Activated T-helper 17 cell treated with anti-CD3 and anti-CD28 coated beads, Interleukin-2, amount 50 U/mL, for 72 hours (primary cell): ENCODE measurements at regions not wholly inside any gene's neighbourhood (a gene's known extent, or its start where the extent isn't known, plus 50 kb on each side); places are given as distances from the start of the nearest gene placed in this dataset.
"Not testable (repeated sequence)": the region's sequence is repeated elsewhere in the genome, so short reads cannot be mapped to it uniquely, and the experiment has no call there.

ENCODE experiments used
- ATAC-seq: fragments of 150-1000 bp; cut with Tn5 transposase; replicated peaks from 2 replicates; pipeline ENCODE4 v1.10.0; 2021; ENCODE audit warnings: mild to moderate bottlenecking, moderate library complexity
- H3K27ac Mint-ChIP-seq: one replicate; pipeline ENCODE4 v1.8.0; 2022; ENCODE audit warnings: mixed read lengths
- H3K27me3 Mint-ChIP-seq: one replicate; pipeline ENCODE4 v1.8.0; 2022; ENCODE audit warnings: mixed read lengths
- H3K36me3 Mint-ChIP-seq: one replicate; pipeline ENCODE4 v1.8.0; 2022; ENCODE audit warnings: low read depth, mild to moderate bottlenecking, mixed read lengths
- H3K4me1 Mint-ChIP-seq: one replicate; pipeline ENCODE4 v1.8.0; 2022; ENCODE audit warnings: mixed read lengths
- H3K4me3 Mint-ChIP-seq: one replicate; pipeline ENCODE4 v1.8.0; 2022; ENCODE audit warnings: mild to moderate bottlenecking, mixed read lengths
- H3K9me3 Mint-ChIP-seq: one replicate; pipeline ENCODE4 v1.8.0; 2022; ENCODE audit warnings: mixed read lengths

DNA sequence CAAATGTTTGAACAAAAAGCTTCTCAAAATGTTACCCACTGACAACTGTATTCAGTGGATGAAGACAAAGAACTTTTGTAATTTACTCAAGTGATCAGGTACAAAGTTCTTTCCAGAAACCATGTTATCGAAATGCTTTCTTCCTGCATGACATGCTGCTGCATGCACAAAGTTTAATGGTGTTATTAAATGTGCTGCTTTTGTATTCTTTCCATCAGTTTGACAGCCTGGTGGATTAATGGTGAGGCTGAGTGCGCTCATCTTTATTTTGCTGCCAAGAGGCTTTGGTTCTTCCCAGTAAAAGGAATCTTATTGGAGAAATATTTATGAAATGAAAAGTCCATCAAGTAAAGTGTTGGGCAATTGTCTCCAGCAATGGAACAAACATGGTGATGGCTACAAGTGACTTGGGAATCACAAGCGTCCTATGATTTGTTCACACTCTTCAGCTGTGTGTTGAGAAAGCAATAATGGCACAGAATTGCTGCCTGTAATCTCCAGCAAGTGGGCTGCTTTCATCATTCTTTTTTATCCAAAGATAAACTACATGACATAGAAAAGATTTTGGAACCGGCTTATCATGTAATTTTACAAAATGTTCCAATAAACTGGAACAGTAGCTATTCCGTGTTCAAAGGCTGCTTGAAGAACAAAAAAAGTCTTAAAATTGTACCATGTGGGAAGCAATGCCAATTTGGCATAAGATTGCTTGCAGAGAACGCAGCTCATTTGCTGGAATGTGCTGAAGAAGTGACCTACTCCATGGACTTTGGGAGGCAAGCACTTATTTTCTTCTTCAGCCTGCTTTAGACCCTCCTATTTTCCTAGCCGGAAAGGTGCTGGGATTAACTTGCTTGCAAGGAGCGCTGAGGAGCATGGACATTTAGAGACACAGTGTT is 153.1 kb downstream of the HSD17B3 start:
- H3K4me3 Mint-ChIP-seq = no peak overlapping the region
- H3K27me3 Mint-ChIP-seq = peaks cover 23% of the 10 kb centered on the region
- no peak for ATAC-seq
- H3K9me3 Mint-ChIP-seq = no peaks in the 10 kb centered on the region
- peaks cover 11% of the 10 kb centered on the region for H3K4me1 Mint-ChIP-seq
- H3K27ac Mint-ChIP-seq = no peak overlapping the region
- H3K36me3 Mint-ChIP-seq = no peaks in the 10 kb centered on the region

GRCh38 chr9:96147029-96147428 is 154.9 kb downstream of the HSD17B3 start:
- not testable (repeated sequence) for H3K36me3 Mint-ChIP-seq, H3K27ac Mint-ChIP-seq, H3K4me3 Mint-ChIP-seq, ATAC-seq, H3K9me3 Mint-ChIP-seq
- H3K4me1 Mint-ChIP-seq = peaks cover 11% of the 10 kb centered on the region
- H3K27me3 Mint-ChIP-seq = peaks cover 27% of the 10 kb centered on the region

DNA sequence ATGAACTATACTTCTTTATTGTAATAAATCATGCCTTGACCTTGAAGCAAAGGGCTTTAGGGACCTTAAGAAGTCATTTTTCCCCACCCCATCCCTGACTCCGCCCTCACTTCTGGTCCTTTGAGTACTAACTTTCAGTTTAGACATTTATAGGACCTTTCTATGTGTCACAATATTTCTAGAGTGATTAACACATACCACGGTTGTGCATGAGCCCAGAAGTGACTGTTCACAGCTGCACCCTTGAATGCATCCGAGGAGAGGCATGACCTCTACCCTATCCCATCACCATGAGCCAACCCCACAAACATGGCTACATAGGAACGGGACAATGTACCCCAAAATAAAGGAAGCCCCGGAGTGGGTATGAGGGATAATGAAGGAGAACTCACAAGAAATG is 160.3 kb downstream of the HSD17B3 start:
- Mint-ChIP-seq H3K27ac (no peak overlapping the region), H3K36me3 (no peaks in the 10 kb centered on the region), H3K9me3 (no peaks in the 10 kb centered on the region), H3K4me1 (no peaks in the 10 kb centered on the region), H3K27me3 (peaks cover 18% of the 10 kb centered on the region), H3K4me3 (no peak overlapping the region)
- peak; percentile 58 for ATAC-seq

DNA sequence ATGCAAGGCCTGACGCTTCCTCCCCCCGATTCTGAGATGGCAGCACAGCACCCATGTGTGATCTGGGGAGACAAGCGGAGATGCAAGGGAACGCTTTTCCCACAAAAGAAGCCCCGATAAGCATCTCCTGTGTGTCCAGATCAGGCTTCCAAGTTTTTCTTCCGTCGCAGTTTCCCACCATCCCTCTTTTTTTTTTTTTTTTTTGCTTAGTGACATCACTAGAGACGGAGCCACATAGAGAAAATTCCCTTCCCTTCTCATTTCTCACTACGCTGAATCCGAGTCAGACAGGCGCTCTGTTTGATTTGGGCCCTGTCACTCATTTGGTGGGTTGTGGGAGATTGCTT is 160.9 kb downstream of the HSD17B3 start:
- H3K4me3 Mint-ChIP-seq = no peak overlapping the region
- no peaks in the 10 kb centered on the region for H3K36me3 Mint-ChIP-seq
- H3K27me3 Mint-ChIP-seq = peaks cover 12% of the 10 kb centered on the region
- no peak for ATAC-seq
- H3K9me3 Mint-ChIP-seq = no peaks in the 10 kb centered on the region
- no peaks in the 10 kb centered on the region for H3K4me1 Mint-ChIP-seq
- no peak overlapping the region for H3K27ac Mint-ChIP-seq

DNA sequence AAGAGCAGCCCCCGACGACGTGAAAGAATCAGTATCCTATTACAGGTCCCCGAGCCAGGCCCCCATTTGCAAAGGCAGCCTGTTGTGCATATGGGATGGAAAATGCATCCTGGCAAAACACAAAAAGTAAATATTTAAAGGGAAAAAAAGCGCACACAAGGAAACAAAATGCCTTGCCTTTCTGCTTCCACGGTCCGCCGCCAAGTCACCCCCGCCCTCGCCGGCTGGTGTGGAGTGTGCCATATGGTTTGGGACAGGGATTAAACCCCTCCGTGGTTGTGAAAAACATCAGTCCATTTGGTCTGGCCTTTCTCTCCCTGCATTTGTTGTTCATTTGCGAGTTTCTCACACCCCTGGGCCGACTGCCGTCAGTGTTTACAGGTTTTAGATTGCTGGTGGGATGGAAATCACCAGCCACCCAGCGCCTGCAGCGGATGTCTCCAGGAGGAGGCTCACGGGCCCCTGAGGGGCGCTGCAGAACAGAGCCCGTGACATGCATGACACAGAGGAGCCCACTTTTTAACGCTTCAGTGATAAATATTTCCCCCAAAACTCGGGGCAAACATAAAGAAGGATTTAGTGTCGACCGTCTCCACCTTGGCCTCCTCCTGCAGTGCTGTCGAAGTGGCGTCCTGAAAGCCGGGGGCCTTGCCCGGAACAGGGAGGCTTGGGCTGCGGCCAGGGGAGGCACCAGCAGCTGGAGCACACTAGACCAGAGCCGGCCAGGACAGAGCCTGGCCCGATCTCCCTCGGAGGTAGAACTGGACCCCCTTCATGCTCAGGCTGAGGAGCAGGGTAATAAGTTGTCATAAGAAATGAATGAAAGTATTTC is 161.5 kb downstream of the HSD17B3 start:
- Mint-ChIP-seq H3K27me3 (peaks cover 12% of the 10 kb centered on the region), H3K4me3 (no peak overlapping the region), H3K4me1 (no peaks in the 10 kb centered on the region), H3K36me3 (no peaks in the 10 kb centered on the region), H3K27ac (no peak overlapping the region), H3K9me3 (no peaks in the 10 kb centered on the region)
- ATAC-seq = no peak

DNA sequence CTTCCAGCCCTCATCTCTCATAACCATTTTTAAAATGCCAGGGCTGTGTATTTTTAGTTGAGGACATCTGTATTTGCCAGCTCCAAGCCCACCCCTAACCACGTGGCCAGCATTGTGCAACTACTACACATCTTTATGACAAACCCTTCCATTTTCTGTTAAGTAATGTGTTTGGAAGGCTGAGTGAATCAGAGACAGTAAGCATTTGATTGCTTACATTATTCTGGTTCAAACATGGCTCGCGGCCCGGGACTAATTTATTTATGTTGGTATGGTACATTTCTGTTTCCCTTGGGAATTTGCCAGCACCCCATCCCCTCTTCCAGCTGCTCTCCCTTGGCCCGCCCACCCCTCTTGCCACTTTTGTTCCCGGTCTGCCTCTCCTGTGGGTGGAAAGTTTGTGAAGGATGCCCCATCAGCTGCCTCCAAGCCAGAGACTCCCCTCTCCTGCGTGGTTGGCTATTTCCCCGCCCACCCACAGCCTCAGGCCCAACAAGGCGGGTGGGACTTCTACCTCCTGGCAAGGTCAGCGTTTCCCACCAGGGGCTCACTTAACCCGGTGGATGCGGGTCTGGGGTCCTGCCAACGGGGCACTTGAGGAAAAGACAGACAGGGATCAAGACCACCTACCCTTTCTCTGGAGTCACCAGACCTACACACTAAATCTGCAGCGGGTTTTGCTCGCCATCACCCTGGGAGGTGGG is 162.2 kb downstream of the HSD17B3 start:
- Mint-ChIP-seq H3K27me3 (peaks cover 11% of the 10 kb centered on the region), H3K4me3 (no peak overlapping the region), H3K9me3 (no peaks in the 10 kb centered on the region), H3K4me1 (no peaks in the 10 kb centered on the region), H3K36me3 (no peaks in the 10 kb centered on the region), H3K27ac (no peak overlapping the region)
- no peak for ATAC-seq

DNA sequence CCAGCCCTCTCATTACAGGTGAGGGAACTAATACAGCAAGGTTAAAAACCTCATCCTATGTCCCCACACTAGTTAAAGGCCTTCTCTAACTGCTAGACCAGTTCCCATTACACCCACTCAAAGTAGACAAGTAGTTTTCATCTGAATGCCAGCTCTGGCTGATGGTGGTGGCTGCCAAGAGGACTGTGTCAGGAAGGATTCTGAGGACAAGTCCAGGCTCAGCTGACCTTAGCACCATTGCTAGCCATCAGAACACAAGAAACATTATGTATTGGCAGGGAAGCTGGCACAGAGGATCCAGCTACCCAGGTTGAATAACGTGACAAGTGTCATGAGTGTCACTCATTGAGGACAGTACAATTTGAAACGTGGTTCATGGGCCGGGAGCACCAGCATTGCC is 163.4 kb downstream of the HSD17B3 start:
- Mint-ChIP-seq H3K9me3 (no peaks in the 10 kb centered on the region), H3K27me3 (peaks cover under 1% of the 10 kb centered on the region), H3K4me3 (no peak overlapping the region), H3K4me1 (no peaks in the 10 kb centered on the region), H3K27ac (no peak overlapping the region), H3K36me3 (no peaks in the 10 kb centered on the region)
- ATAC-seq = no peak

- ATAC-seq = no peak
- no peaks in the 10 kb centered on the region for H3K4me1 Mint-ChIP-seq
Measured at GRCh38 chr9:96137671-96138429, 164.1 kb downstream of the HSD17B3 start.

DNA sequence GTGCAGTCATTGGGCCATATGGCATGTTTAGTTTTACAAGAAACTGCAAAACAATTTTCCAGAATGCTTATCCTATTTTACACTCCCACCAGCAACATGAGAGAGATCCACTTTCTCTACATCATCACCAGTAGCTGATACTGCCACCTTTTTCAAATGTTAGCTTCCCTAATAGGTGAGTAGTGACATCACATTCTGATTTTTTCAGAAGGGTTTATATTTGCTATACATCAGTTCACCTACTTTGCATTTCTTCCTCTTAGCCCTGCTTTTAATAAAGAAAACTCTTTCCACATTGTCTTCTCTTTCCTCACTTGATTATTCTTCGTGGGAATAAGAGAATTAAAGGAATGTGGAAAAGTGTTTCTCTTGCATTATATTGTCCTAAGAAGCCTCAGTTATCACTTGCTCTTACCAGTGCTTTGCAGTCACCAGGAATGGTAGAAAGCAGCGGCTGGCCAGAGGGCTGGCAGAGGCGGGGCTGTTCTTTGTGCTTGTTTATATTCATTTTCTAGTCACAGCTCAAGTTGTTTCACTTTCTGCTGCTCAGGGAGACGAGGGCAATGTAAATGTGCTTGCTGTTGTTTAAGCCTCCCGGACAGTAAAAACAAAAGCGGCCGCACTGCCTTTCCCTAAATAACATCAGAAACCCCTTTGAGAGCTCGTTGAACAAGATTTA is 164.8 kb downstream of the HSD17B3 start:
- no peak overlapping the region for H3K27ac Mint-ChIP-seq

More at GRCh38 chr9:96137671-96138429, 164.1 kb downstream of the HSD17B3 start:
- Mint-ChIP-seq H3K27me3 (no peaks in the 10 kb centered on the region), H3K4me3 (no peak overlapping the region), H3K36me3 (no peaks in the 10 kb centered on the region), H3K27ac (no peak overlapping the region), H3K9me3 (no peaks in the 10 kb centered on the region)

GRCh38 chr9:96135753-96136290 is 166.2 kb downstream of the HSD17B3 start:
- H3K36me3 Mint-ChIP-seq = no peaks in the 10 kb centered on the region
- no peaks in the 10 kb centered on the region for H3K9me3 Mint-ChIP-seq
- H3K4me3 Mint-ChIP-seq = no peak overlapping the region
- no peak overlapping the region for H3K27ac Mint-ChIP-seq
- no peak for ATAC-seq
- no peaks in the 10 kb centered on the region for H3K27me3 Mint-ChIP-seq
- H3K4me1 Mint-ChIP-seq = no peaks in the 10 kb centered on the region

More for the DNA sequence above, 164.8 kb downstream of the HSD17B3 start:
- Mint-ChIP-seq H3K36me3 (no peaks in the 10 kb centered on the region), H3K4me1 (no peaks in the 10 kb centered on the region), H3K4me3 (no peak overlapping the region), H3K9me3 (no peaks in the 10 kb centered on the region), H3K27me3 (no peaks in the 10 kb centered on the region)
- peak; percentile 50 for ATAC-seq

DNA sequence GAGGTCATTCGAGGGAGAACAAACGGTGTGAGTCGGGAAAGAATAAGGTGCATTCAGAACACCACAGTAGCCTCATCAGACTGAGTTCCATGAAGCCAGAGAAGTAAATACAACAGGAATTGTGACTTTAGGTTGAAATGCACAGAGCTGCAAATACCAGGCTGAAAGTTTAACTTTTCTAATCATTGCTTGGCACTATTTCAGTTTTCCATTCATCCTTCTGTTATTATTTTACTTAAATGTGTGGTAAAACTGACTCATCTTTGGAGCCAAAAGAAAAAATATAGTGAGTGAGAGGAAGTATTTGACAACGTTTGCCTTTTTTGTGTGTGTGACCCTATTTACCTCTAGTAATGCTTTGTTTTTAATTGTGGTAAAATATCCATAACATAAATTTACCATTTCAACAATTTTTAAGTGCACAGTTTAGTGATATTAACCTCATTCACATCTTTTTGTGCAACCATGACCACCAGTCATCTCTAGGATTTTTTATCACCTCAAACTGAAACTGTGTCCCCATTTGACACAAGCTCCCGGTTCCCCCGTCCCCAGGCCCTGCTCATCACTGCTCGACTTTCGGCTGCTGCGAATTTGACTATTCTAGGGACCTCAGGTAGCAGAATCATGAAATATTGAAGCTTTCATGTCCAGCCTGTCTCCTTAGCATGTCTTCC is 166.8 kb downstream of the HSD17B3 start:
- H3K27ac Mint-ChIP-seq = no peak overlapping the region
- peaks cover 3% of the 10 kb centered on the region for H3K27me3 Mint-ChIP-seq
- no peaks in the 10 kb centered on the region for H3K9me3 Mint-ChIP-seq
- ATAC-seq = peak; percentile 19
- H3K36me3 Mint-ChIP-seq = no peaks in the 10 kb centered on the region
- H3K4me3 Mint-ChIP-seq = no peak overlapping the region
- H3K4me1 Mint-ChIP-seq = no peaks in the 10 kb centered on the region

DNA sequence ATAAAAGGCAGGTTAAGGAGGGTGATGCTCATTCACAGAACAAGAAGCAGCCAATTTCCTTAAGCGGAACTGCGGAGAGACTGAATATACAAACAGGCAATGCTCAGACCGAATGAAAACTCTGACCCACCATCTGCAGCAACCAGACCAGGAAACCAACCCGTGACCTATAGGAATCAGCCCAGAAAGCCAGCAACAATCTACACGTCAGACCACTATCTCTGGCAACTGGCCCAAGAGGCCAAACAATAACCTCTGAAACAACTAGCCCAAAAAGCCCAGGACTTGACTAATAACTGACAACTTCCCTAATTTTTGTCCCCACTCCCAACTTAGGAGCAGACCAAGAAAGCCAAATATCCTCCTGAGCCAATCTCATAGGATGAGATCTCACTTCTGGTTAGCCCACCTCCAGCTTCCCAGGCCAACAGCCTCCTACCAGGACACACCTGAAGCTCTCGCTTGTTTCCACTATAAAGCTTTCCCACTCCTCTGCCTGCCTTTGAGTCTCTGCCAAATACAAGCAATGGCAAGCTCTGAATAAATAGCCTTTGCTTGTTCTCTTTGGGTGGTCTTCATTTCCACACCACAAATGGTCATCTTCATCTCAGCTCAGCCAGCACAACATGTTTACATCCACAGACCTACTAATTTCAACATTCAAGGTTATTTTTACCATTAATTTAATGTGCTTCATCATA is 168.5 kb downstream of the HSD17B3 start:
- Mint-ChIP-seq H3K9me3 (no peaks in the 10 kb centered on the region), H3K4me1 (no peaks in the 10 kb centered on the region), H3K36me3 (no peaks in the 10 kb centered on the region), H3K27ac (no peak overlapping the region), H3K4me3 (no peak overlapping the region), H3K27me3 (peaks cover 8% of the 10 kb centered on the region)
- no peak for ATAC-seq
